ENCODE measurements at regions not wholly inside any gene's neighbourhood (a gene's known extent, or its start where the extent isn't known, plus 50 kb on each side); places are given as distances from the start of the nearest gene placed in this dataset.
A peak's percentile ranks its signal among the peaks of the same experiment; 100 is the strongest.

GRCh38 chr15:97401970-97402369, 558.5 kb upstream of the ARRDC4 start:
- no peak for DNase-seq

GRCh38 chr15:97406841-97407240, 553.7 kb upstream of the ARRDC4 start:
- DNase-seq = no peak

DNA sequence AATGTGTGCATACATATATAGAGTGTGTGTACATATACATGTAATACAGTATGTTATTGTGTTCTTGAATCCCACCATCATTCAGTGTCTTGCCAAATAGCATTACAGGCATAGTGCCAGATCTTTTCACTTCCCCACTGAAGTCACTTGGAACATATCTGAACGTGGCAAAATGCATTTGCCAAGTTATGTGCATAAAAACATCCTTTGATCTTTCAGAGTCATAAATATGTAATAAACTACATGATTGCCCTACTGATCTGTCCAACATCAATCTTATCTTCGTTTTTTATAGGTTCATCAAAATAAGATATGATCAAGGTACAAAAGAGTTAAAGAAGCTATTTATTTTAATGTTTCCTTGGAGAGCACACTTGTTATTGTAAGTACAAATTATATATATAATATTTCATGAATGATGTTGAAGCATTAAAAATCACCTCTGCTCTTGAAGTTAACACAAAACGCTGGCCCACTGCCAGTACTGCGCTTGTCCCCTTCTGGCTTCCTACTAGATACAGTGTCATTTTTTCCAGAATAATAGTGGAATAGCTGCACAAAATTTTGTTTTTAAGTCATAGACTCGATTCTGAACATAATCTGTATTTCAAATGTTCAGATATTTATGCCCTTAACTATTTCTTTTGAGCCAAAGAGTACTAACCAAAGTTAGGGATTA, 549.5 kb upstream of the ARRDC4 start:
- DNase-seq = no peak

GRCh38 chr15:97420130-97420529, 540.4 kb upstream of the ARRDC4 start:
- DNase-seq = no peak

DNA sequence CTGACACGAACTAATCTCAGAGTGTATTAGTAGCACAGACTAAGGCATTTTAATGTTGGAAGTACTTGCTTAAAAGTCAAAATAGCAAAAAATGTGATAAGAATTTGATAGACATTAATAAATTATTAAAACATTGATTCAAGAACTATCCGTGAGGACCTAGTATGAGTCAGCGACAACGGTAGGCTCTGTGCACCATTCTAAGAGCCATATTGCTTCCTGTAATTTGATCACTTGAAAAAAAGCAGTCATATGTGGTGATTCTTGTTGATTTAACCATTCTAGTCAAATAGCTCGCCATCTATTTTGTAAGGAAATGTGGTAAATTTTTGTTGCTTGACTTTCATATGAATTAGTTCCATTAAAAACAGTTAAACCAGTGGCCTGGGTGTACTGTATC, 534.9 kb upstream of the ARRDC4 start:
- DNase-seq = no peak

DNA sequence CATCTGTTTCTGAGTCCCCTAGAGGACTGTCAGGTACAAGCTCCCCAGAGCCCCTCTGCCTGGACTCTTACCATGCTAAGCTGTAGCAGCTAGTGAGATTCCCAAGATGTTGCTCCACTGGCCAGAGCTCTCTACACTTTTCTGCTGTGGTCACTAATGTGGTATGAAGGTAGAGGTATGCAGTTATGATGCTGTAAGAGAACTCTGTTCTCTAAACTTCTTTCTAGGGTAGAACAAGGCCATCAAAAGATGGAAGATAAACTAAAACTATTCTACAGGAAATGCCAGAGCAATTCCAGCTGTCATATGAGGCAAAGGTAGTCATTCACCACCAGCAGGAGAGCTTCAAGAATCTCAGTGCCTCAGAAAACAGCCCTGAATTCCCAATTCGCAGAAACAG, 517.4 kb upstream of the ARRDC4 start:
- DNase-seq = no peak

GRCh38 chr15:97446138-97446537, 514.4 kb upstream of the ARRDC4 start:
- no peak for DNase-seq

DNA sequence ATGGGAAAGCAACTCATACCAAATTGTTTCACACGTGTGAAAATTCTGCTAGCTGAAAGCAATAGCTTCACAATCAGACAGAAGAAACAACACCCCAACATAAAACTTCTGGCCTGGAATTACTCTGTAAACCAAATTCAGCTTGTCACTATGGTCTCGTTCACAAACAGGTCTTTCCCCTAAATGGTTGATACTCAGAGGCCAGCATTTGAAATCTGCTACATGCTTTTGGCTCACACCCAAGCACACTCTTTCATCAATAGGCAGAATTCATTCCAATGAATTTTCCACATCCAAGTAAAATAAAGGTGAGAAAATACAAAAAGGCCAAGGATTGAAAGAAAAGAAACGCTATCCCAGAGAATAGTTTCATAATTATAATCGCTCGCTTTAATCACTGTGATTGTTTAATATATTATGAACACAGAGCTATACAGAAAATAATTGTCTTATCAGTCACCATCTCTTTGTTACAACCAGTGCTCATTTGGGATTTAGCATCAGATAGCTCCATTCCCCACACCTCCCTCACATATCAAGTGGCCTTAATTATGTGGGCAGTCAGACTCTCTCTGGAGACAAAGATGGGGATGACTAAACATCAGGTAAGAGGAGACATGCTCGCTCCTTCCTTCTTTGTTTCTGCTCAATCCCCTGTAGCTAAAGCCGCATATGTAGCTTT, 503.8 kb upstream of the ARRDC4 start:
- DNase-seq = no peak

- DNase-seq = no peak
Observed at GRCh38 chr15:97457203-97457847, 503.2 kb upstream of the ARRDC4 start.

- DNase-seq = no peak
Observed at GRCh38 chr15:97459771-97460170, 500.7 kb upstream of the ARRDC4 start.

DNA sequence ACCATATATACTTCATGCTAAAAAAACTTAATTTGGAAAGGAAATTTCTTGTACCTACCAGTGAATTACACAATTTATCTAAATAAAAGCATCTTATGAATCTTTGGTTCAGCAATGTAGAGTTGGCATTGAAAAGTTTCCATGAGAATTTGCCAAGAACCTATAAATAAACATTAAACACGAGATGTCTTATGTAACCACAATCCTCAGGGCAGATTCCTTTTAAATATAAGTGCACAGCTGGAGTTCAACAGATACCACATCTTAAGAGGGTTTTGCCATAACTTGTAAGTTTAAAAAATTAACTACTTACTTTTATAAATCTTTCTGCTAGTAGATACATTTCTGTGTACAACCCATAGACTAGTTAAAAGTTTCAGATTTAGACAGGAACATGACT, 499.3 kb upstream of the ARRDC4 start:
- DNase-seq = no peak

DNA sequence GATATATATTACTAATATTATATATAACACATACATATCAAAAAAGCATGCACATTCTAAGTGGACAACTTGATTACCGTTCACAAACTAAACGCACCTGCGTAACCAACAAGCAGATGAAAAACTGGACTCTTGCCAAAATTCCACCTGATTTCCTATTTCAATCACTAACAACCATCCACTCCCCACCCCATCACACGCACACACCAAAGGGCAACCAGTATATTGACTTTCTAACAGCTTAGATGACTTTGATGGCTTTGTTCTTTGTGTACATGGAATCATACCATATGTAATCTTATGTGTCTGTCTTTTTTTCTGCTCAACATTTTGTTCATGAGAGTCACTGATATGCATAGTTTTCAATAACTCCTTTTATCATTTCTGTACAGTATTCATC, 496.8 kb upstream of the ARRDC4 start:
- DNase-seq = no peak

DNA sequence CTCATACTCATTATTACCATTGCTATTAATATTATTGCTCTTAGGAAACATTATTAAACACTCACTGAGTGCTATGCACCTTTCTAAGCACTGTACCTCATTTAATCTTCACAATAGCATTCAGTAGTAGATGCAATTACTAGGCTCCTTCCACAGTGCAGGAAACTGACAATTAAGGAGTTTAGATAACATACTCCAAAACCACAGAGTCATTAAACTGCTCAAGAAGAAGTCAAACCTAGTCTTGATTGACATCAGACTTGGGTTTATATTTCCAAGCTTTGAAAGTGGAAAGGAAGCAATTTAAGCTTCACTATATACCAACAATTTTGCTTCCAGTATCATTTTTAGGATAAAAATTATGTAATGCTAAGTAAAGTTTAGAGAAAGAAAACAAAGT, 490.1 kb upstream of the ARRDC4 start:
- DNase-seq = no peak

DNA sequence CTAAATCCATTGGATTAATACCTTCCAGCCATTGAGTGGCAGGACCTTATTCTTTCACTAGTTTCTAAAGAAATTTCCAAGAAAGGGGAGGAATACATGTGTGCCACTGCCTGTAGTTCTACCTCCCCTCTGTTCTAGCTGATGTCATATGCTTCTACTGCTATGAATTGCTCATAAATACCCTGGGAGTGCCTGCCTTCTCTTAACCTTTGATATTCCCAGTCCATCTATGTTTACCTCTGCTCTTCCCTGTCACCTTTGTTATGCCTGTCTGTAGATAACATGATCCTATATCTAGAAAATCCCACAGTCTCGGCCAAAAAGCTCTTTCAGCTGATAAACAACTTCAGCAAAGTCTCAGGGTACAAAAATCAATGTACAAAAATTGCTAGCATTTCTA, 486.9 kb upstream of the ARRDC4 start:
- no peak for DNase-seq

- DNase-seq = no peak
Observed at GRCh38 chr15:97479957-97480356, 480.5 kb upstream of the ARRDC4 start.

DNA sequence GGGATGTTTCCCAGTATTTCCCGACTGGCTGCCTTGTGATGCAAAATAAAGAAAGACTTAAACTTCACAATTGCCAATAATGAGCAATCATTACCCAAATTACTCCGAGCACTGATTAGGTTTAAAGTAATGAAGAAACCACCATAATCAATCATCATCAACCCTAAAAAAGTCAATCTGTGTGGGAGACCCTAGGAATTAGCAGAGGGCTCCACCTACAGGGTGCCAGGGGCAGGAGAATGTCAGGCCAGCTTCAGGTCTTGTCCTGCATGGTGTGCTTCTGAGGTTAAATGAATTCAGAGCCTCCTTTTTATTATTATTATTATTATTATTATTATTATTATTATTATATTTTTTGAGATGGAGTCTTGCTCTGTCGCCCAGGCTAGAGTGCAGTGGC, 478.0 kb upstream of the ARRDC4 start:
- DNase-seq = no peak

DNA sequence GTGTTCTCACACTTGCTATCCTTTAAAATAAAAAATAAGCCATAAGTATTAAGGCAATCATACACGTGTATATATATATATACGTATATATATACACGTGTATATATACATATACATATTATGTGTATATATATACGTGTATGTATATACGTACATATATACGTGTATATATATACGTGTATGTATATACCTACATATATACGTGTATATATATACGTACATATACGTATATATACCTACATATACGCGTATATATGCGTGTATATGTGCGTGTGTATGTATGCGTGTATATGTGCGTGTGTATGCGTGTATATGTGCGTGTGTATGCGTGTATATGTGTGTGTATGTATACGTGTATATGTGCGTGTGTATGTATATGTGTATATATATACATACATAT, 477.3 kb upstream of the ARRDC4 start:
- DNase-seq = no peak

- DNase-seq = no peak
Observed at GRCh38 chr15:97490429-97490828, 470.1 kb upstream of the ARRDC4 start.

DNA sequence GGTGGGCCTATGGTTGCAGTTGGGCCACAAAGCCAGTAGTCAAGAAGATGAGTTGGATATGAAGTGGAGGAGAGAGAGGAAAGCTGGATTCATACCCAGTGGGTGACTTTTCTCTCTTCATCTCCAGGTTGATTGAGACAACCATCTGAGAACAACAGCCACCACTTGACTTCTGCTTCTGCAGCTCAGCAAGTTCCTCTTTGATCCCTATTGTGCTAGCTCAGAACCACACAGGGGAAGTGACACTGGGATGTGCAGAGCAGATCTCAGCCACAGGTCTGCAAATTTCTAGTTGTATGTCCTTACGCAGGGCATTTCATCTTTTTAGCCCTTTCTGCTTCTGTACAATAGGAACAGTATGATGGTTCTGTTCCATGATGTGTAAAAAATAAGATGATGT, 459.2 kb upstream of the ARRDC4 start:
- no peak for DNase-seq

- no peak for DNase-seq
Observed at GRCh38 chr15:97502038-97502437, 458.5 kb upstream of the ARRDC4 start.

- peak; percentile 56 for DNase-seq
Observed at GRCh38 chr15:97504031-97504792, 456.3 kb upstream of the ARRDC4 start.

DNA sequence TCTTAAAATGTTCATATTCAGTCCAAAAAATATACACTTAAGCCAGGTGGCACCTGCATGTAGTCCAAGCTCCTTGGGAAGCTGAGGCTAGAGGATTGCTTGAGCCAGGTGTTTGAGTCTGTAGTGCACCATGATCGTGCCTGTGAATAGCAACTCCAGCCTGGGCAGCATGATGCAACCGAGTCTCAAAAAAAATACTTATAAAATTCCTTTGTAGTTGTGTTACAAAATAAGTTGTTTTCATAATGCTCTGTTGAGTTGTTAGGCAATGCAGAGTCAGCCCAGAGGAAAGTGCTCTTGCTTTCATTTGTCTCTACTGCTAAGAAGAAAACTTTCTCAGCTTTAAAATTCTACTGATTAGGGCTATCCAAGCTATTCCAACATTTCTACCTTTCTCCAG, 442.8 kb upstream of the ARRDC4 start:
- DNase-seq = no peak

GRCh38 chr15:97520689-97521088, 439.8 kb upstream of the ARRDC4 start:
- DNase-seq = no peak
